OCI-LY1 (cell line): ENCODE measurements at regions not wholly inside any gene's neighbourhood (a gene's known extent, or its start where the extent isn't known, plus 50 kb on each side); places are given as distances from the start of the nearest gene placed in this dataset.

Source experiments
- H2AFZ ChIP-seq: fragments of 200-600 bp; sonication (generic), shearing (Covaris generic); 2 replicates; pipeline ENCODE4 v1.6.0; 2014; ENCODE audit warnings: antibody characterized with exemption, mild to moderate bottlenecking, low read length
- H3F3A ChIP-seq: fragments of 200-600 bp; sonication (generic), shearing (Covaris generic); 2 replicates; pipeline ENCODE4 v1.6.0; 2014; ENCODE audit warnings: mild to moderate bottlenecking, antibody characterized with exemption, low read length, moderate library complexity; ENCODE audit not compliant: insufficient read depth
- H3K27ac ChIP-seq: fragments of 200-600 bp; sonication (generic); 2 replicates; pipeline ENCODE4 v1.5.1; 2014; ENCODE audit warnings: low read length, mixed run types, mild to moderate bottlenecking, low read depth; ENCODE audit not compliant: poor library complexity, severe bottlenecking
- H3K27me3 ChIP-seq: fragments of 200-600 bp; sonication (generic); 2 replicates; pipeline ENCODE4 v1.6.0; 2014; ENCODE audit warnings: antibody characterized with exemption, mild to moderate bottlenecking, low read length, moderate library complexity; ENCODE audit not compliant: insufficient read depth
- H3K36me3 ChIP-seq: fragments of 200-600 bp; sonication (generic); 2 replicates; pipeline ENCODE4 v1.6.1; 2014; ENCODE audit warnings: mild to moderate bottlenecking, antibody characterized with exemption, low read length, moderate library complexity, mixed read lengths; ENCODE audit not compliant: insufficient read depth
- H3K4me1 ChIP-seq: fragments of 200-600 bp; sonication (generic); 2 replicates; pipeline ENCODE4 v1.5.1; 2014; ENCODE audit warnings: mild to moderate bottlenecking, low read length, moderate library complexity; ENCODE audit not compliant: insufficient read depth, severe bottlenecking
- H3K4me2 ChIP-seq: fragments of 200-600 bp; sonication (generic), shearing (Covaris generic); 2 replicates; pipeline ENCODE4 v1.6.1; 2014; ENCODE audit warnings: low read length
- H3K4me3 ChIP-seq: fragments of 200-600 bp; sonication (generic); 2 replicates; pipeline ENCODE4 v1.5.1; 2014; ENCODE audit warnings: low read length, low read depth, mild to moderate bottlenecking, mixed read lengths; ENCODE audit not compliant: poor library complexity, severe bottlenecking
- H3K79me2 ChIP-seq: fragments of 200-600 bp; shearing (Covaris generic); 2 replicates; pipeline ENCODE4 v1.6.1; 2016; ENCODE audit warnings: mixed run types, low read length, mixed read lengths; ENCODE audit not compliant: insufficient read depth
- H3K9ac ChIP-seq: fragments of 200-600 bp; sonication (generic), shearing (Covaris generic); 2 replicates; pipeline ENCODE4 v1.6.1; 2014; ENCODE audit warnings: mild to moderate bottlenecking, low read length, mixed read lengths
- H3K9me2 ChIP-seq: fragments of 200-600 bp; sonication (generic), shearing (Covaris generic); 2 replicates; pipeline ENCODE4 v1.6.1; 2014; ENCODE audit warnings: low read depth, mild to moderate bottlenecking, low read length, mixed read lengths
- H3K9me3 ChIP-seq: fragments of 200-600 bp; shearing (Covaris generic); 2 replicates; pipeline ENCODE4 v1.6.1; 2014; ENCODE audit warnings: low read length, mixed read lengths
- H4K20me1 ChIP-seq: fragments of 200-600 bp; sonication (generic), shearing (Covaris generic); 2 replicates; pipeline ENCODE4 v1.6.0; 2016; ENCODE audit warnings: mild to moderate bottlenecking, low read length; ENCODE audit not compliant: insufficient read depth
- CTCF ChIP-seq: fragments of 200-600 bp; sonication (generic), shearing (Covaris generic); IDR thresholded peaks from 2 replicates; pipeline ENCODE4 v1.5.1; 2017; ENCODE audit warnings: mild to moderate bottlenecking, antibody characterized with exemption, low read length, moderate library complexity, mixed read lengths
- EZH2 ChIP-seq: fragments of 200-600 bp; sonication (generic), shearing (Covaris generic); IDR thresholded peaks from 2 replicates; pipeline ENCODE4 v1.8.0; 2017; ENCODE audit warnings: borderline replicate concordance, mixed run types, mild to moderate bottlenecking, antibody characterized with exemption, low read length, moderate library complexity, mixed read lengths

GRCh38 chr2:120850551-120850950 lies 114.9 kb downstream of the GLI2 start:
- Histone ChIP-seq H3K36me3 (no peaks in the 10 kb centered on the region), H3F3A (no peaks in the 10 kb centered on the region), H3K4me1 (no peaks in the 10 kb centered on the region), H3K4me2 (no peak overlapping the region), H3K79me2 (no peaks in the 10 kb centered on the region), H2AFZ (no peak overlapping the region), H3K9ac (no peak overlapping the region), H3K4me3 (no peak overlapping the region), H3K27me3 (peaks cover 6% of the 10 kb centered on the region; the same call in 1 of the 2 replicates), H3K27ac (no peak overlapping the region), H3K9me2 (no peaks in the 10 kb centered on the region), H4K20me1 (no peaks in the 10 kb centered on the region), H3K9me3 (no peaks in the 10 kb centered on the region)
- TF ChIP-seq CTCF (no peak), EZH2 (no peak)

GRCh38 chr2:120851116-120851773 lies 115.6 kb downstream of the GLI2 start:
- no peaks in the 10 kb centered on the region for H3K9me2 ChIP-seq
- no peak overlapping the region for H3K4me3 ChIP-seq
- H2AFZ ChIP-seq = no peak overlapping the region
- TF ChIP-seq CTCF = no peak
- no peak for TF ChIP-seq EZH2
- no peaks in the 10 kb centered on the region for H3K4me1 ChIP-seq
- H3K9me3 ChIP-seq = no peaks in the 10 kb centered on the region
- H3F3A ChIP-seq = no peaks in the 10 kb centered on the region
- H3K4me2 ChIP-seq = no peak overlapping the region
- no peaks in the 10 kb centered on the region for H3K36me3 ChIP-seq
- no peaks in the 10 kb centered on the region for H4K20me1 ChIP-seq
- H3K79me2 ChIP-seq = no peaks in the 10 kb centered on the region
- H3K27me3 ChIP-seq = peaks cover 6% of the 10 kb centered on the region; the same call in 1 of the 2 replicates
- no peak overlapping the region for H3K27ac ChIP-seq
- H3K9ac ChIP-seq = no peak overlapping the region

GRCh38 chr2:120852200-120852815 lies 116.6 kb downstream of the GLI2 start:
- Histone ChIP-seq H3K4me3 (no peak overlapping the region), H2AFZ (no peak overlapping the region), H3K27ac (no peak overlapping the region)

More at GRCh38 chr2:120852200-120852815, 116.6 kb downstream of the GLI2 start:
- H3K27me3 ChIP-seq = peaks cover 6% of the 10 kb centered on the region; the same call in 1 of the 2 replicates
- H3K79me2 ChIP-seq = no peaks in the 10 kb centered on the region
- H3K9ac ChIP-seq = no peak overlapping the region
- H3K4me1 ChIP-seq = no peaks in the 10 kb centered on the region
- no peaks in the 10 kb centered on the region for H3K36me3 ChIP-seq
- H3K4me2 ChIP-seq = no peak overlapping the region
- H4K20me1 ChIP-seq = no peaks in the 10 kb centered on the region
- TF ChIP-seq EZH2 = no peak
- no peak for TF ChIP-seq CTCF
- no peaks in the 10 kb centered on the region for H3F3A ChIP-seq
- H3K9me2 ChIP-seq = no peaks in the 10 kb centered on the region
- H3K9me3 ChIP-seq = no peaks in the 10 kb centered on the region
